NCI-H2196 treated with DMSO at 0.1 percent for 48 hours (cell line): ENCODE measurements at regions not wholly inside any gene's neighbourhood (a gene's known extent, or its start where the extent isn't known, plus 50 kb on each side); places are given as distances from the start of the nearest gene placed in this dataset.
"Not testable (repeated sequence)": the region's sequence is repeated elsewhere in the genome, so short reads cannot be mapped to it uniquely, and the experiment has no call there.

Source experiments
- DNase-seq: peaks from one replicate; lab custom pipeline; 2025; ENCODE audit not compliant: unreplicated experiment; lab: John Stamatoyannopoulos, UW

GRCh38 chr3:176651622-176652021, 545.7 kb downstream of the TBL1XR1 start:
- DNase-seq, result no peak

GRCh38 chr3:176650478-176650877, 546.8 kb downstream of the TBL1XR1 start:
- no peak for DNase-seq

GRCh38 chr3:176647987-176648386, 549.3 kb downstream of the TBL1XR1 start:
- DNase-seq, result no peak

- DNase-seq, result no peak
Measured at GRCh38 chr3:176633511-176633910, 563.8 kb downstream of the TBL1XR1 start.

- no peak for DNase-seq
Measured at GRCh38 chr3:176632925-176633324, 564.4 kb downstream of the TBL1XR1 start.

GRCh38 chr3:176631165-176631564, 566.1 kb downstream of the TBL1XR1 start:
- no peak for DNase-seq

- DNase-seq, result no peak
Measured at GRCh38 chr3:176628101-176628639, 569.1 kb downstream of the TBL1XR1 start.

GRCh38 chr3:176623468-176624150, 573.7 kb downstream of the TBL1XR1 start:
- no peak for DNase-seq

- no peak for DNase-seq
Measured at GRCh38 chr3:176619833-176620232, 577.4 kb downstream of the TBL1XR1 start.

GRCh38 chr3:176615826-176616225, 581.5 kb downstream of the TBL1XR1 start:
- no peak for DNase-seq

- DNase-seq, result no peak
Measured at GRCh38 chr3:176611703-176612102, 585.6 kb downstream of the TBL1XR1 start.

GRCh38 chr3:176609361-176609760, 587.9 kb downstream of the TBL1XR1 start:
- no peak for DNase-seq

GRCh38 chr3:176605553-176605952, 591.7 kb downstream of the TBL1XR1 start:
- not testable (repeated sequence) for DNase-seq

- DNase-seq, result no peak
Measured at GRCh38 chr3:176595307-176595706, 602.0 kb downstream of the TBL1XR1 start.

- DNase-seq, result no peak
Measured at GRCh38 chr3:176590722-176591121, 606.6 kb downstream of the TBL1XR1 start.

- no peak for DNase-seq
Measured at GRCh38 chr3:176587089-176587488, 610.2 kb downstream of the TBL1XR1 start.

GRCh38 chr3:176584413-176585176, 612.7 kb downstream of the TBL1XR1 start:
- no peak for DNase-seq

GRCh38 chr3:176583956-176584355, 613.3 kb downstream of the TBL1XR1 start:
- no peak for DNase-seq

GRCh38 chr3:176581589-176581988, 615.7 kb downstream of the TBL1XR1 start:
- no peak for DNase-seq

GRCh38 chr3:176579711-176580185, 617.5 kb downstream of the TBL1XR1 start:
- no peak for DNase-seq

GRCh38 chr3:176578316-176578715, 619.0 kb downstream of the TBL1XR1 start:
- no peak for DNase-seq

- DNase-seq, result no peak
Measured at GRCh38 chr3:176577447-176577846, 619.8 kb downstream of the TBL1XR1 start.
